GM19467 (cell line): ENCODE measurements at regions not wholly inside any gene's neighbourhood (a gene's known extent, or its start where the extent isn't known, plus 50 kb on each side); places are given as distances from the start of the nearest gene placed in this dataset.
"Not testable (repeated sequence)": the region's sequence is repeated elsewhere in the genome, so short reads cannot be mapped to it uniquely, and the experiment has no call there.

Source experiments
- ATAC-seq: cut with Tn5 transposase; IDR thresholded peaks from one replicate; pipeline ENCODE4 v1.9.1; 2021; ENCODE audit warnings: mild to moderate bottlenecking, moderate library complexity; ENCODE audit not compliant: unreplicated experiment

GRCh38 chr12:97977870-97978405, 515.3 kb downstream of the RMST start:
- no peak for ATAC-seq

DNA sequence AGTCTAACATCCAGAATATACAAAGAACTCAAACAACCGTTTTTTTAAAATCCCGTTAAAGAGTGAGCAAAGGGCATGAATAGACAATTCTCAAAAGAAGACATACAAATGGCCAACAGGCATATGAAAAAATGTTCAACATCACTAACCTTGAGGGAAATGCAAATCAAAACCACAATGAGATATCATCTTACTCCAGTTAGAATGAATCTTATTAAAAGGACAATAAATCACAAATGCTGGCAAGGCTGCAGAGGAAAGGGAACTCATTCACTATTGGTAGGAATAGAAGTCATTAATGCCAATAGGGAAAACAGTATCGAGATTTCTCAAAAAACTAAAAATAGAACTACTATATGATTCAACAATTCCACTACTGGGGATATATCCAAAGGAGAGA, 520.1 kb downstream of the RMST start:
- no peak for ATAC-seq

DNA sequence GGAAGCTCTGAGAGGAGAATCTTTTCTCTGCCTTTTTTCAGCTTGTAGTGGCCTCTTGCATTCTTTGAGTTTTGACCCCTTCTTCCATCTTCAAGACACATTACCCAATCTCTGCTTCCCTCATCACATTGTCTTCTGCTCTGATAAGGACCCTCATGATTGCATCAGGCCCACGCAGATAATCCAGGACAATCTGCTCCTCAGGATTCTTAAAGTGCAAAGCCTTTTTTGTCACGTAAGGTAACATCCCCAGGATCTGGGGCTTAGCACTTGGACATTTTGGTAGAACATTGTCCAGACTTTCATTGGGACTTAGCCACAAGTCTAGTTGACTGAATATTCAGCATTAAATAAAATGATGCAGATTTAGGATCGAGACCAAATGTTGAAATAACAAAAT, 521.2 kb downstream of the RMST start:
- no peak for ATAC-seq

DNA sequence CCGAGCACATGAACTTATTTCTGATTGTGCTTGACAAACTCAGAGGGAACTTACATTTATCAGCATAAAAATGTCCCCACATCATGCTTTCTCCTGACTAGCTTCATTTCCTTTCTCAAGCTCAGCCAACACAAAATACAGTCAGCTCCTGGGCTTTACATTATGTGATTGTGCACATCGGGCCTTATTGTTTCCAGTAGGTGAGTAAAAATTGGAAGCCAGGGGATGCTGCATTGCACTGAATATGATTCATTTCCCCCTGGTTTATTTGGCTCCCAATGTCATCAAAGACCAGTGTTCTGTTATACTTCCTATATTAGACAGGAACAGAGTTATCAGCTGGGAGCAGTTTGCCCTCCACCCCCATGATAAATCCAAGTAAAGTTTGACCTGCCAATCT, 521.8 kb downstream of the RMST start:
- no peak for ATAC-seq

GRCh38 chr12:97984974-97985580, 522.5 kb downstream of the RMST start:
- no peak for ATAC-seq

DNA sequence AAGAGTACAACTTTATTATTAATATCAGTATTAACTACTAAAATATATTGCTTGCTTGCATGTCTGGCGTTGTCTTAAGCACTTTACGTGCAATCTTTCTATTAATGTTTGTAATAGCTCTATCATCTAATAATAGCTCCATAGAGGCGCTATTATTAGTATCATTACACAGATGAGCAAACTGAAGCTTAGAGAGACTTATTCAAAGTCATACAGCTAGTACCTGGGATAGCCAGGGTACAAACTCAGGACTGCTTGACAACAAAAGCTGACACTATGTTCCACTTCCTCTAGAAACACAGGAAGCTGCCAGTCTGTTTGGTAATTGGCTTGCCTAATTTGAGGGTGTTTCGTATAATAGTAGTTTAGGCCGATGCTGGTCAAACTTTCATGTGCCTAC, 523.2 kb downstream of the RMST start:
- ATAC-seq, result no peak

DNA sequence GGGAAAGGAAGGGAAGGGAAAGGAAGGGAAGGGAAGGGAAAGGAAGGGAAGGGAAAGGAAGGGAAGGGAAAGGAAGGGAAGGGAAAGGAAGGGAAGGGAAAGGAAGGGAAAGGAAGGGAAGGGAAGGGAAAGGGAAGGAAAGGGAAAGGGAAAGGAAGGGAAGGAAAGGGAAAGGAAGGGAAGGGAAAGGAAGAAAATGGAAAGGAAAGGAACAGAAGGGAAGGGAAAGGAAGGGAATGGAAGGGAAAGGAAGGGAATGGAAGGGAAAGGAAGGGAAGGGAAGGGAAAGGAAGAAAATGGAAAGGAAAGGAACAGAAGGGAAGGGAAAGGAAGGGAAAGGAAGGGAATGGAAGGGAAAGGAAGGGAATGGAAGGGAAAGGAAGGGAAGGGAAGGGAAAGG, 526.0 kb downstream of the RMST start:
- not testable (repeated sequence) for ATAC-seq

DNA sequence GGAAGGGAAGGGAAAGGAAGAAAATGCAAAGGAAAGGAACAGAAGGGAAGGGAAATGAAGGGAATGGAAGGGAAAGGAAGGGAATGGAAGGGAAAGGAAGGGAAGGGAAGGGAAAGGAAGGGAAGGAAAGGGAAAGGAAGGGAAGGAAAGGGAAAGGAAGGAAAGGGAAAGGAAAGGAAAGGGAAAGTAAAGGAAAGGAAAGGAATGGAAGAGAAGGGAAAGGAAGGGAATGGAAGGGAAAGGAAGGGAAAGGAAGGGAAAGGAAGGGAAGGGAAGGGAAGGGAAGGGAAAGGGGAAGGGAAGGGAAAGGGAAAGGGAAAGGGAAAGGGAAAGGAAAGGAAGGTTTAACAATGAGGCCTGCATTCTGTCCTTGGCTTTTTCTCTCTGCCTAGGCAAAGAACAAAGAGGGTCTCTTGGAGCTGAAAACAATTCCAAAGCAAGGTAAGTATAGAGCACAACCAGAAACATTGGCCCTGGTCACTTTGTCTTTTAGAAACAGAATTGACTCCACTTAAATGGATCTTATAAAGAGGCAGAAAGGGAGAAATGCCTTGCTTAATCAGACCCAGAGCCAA, 525.9 kb upstream of the TMPO start:
- ATAC-seq, result no peak

DNA sequence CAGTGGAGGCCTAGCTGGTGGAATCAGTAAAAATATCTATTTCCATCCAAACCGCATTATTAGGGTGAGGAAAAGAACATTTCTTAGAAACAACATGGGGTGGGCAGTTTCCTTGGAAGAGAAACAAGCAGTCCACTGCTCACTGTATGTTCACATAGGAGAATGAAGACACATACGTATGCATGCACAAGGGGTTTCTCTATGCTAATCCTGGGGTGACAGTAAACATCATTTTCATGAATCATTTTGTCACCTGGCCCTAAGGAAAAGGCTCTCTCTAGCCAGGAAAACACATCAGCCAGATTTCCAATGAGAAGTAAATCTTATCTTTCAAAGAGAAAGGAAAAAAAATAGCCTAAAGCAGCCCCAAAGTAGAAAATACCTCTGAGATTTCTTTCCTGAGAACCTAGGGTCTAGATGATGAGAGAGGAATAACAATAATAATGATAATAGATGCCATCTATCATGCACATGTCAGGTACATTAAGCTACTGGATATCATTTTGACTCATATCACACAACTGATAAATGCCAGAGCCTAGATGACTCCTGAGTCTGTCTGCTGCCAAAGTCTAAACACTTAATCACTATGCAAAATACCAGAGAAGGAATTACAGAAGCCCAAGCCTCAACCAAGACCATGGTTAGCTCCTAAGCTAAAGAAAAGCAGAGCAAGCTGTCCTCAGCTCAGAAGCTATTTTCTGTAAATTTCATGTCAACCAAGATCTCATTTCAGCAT, 520.5 kb upstream of the TMPO start:
- ATAC-seq, result no peak

- no peak for ATAC-seq
Observed at GRCh38 chr12:97995559-97995958, 519.8 kb upstream of the TMPO start.

DNA sequence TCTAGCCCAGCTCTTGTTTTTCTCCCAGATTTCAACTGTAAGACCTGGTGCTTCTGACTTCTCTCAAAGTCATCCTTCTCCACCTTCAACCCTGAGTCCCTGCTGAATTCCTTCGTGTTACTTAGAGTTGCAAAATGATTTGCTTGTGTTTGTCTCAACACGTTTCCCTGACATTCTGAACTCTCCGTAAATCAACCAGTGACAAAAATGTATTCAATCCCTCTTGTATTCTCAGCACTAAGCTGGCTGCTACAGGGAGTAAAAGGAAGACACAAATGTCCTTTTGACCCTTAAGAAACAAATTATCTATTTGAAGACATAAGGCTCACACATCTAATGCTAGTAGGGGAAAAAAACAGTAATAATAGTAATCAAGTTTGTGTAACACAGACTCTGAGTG, 514.0 kb upstream of the TMPO start:
- ATAC-seq, result no peak

GRCh38 chr12:98002887-98003493, 512.4 kb upstream of the TMPO start:
- ATAC-seq, result no peak

DNA sequence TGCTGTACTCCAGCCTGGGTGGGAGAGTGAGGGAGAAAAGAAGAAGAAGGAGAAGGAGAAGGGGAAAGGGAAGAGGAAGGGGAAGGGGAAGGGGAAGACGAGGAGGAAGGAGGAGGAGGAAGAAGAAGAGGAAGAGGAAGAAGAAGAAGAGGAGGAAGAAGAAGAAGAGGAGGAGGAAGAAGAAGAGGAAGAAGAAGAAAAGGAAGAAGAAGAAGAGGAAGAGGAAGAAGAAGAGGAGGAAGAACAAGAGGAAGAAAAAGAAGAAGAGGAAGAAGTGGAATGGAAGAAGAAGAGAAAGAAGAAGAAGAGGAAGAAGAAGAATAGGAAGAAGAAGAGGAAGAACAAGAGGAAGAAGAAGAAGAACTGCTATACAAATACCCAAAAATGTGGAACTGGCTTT, 507.4 kb upstream of the TMPO start:
- ATAC-seq, result no peak

GRCh38 chr12:98013560-98013959, 501.8 kb upstream of the TMPO start:
- no peak for ATAC-seq

DNA sequence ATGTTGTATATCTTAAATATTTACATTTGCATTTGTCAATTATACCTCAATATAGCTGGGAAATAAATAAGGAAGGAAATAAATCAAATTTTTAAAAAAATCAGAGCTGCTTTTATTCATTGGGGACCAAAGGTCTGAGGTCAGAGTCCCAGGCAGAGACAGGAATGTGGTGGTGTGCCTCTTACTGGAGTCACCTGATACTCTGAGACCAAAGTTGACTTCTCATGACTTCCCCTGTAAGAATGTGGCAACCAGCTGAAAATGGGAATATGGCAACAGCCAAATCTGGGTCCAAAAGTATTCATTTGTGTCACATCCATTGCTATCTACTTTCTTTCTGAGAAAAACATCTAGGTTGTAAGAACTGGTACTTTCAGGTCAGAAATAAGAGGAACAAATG, 496.6 kb upstream of the TMPO start:
- no peak for ATAC-seq

GRCh38 chr12:98020376-98020775, 495.0 kb upstream of the TMPO start:
- no peak for ATAC-seq

DNA sequence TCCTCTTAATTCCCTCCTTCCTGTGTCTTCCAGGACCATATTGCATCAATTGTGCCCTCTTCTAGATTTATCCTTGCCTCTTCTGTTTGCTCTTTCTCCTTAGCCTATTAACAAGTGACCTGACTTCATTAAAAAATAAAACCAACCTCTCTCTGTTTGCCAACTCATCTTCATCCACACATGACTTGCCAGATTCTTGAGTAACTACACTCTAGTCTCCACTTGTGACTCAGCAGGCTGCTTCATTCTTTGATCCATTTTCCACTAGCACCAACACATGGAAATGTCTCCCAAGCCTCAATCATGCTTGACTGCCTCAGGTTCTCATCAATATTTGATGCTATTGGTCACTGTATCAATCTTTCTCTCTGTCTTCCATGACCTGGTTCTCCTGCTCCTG, 492.4 kb upstream of the TMPO start:
- no peak for ATAC-seq

DNA sequence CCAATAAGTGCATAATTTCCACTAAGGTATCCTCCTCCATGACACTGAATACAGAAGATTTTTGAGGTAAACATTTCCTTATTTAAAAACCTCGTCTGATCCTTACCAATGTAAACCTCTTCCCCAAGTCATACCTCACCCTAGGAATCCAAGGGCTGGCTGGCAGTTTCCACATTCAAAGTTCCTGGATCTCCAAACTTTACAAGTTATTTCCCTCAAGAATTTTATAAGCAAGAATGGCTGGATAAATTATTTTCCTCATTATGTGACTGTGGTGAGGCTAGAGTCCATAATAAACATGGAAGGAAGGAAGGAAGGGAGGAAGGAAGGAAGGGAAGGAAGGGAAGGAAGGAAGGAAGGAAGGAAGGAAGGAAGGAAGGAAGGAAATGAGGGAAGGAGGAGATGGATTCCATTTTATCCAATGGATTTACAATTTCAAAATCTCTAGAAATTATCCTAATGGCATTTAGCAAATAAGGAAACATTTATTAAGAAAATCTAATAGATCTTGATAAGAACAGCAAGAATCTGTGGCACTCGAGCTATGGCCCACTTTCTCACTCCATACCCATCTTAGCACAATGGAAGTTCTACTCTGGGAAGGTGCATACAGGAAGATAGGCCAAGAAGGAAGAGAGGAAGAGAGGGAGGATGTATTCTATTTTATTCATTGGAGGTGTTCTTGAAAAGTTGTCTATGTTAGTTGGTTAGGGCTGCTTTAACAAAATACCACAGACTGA, 477.8 kb upstream of the TMPO start:
- ATAC-seq, result no peak

DNA sequence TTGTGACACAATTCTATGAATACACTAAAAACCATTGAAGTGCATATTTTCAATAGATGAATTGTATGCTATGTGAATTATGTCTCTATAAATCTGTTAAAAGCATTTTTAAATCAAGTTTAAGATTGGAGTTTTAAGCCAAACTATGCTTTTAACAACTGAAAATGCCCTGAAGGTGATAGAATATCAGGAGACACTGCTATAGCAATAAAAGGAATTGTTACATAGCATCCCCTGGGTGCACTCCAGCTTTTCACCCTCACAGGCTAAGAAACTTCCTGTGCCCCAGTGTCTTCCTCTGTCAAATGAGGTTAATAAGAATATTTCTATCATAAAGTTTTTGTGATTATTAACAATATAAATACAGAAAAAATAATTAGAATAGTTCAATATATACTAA, 472.7 kb upstream of the TMPO start:
- no peak for ATAC-seq

DNA sequence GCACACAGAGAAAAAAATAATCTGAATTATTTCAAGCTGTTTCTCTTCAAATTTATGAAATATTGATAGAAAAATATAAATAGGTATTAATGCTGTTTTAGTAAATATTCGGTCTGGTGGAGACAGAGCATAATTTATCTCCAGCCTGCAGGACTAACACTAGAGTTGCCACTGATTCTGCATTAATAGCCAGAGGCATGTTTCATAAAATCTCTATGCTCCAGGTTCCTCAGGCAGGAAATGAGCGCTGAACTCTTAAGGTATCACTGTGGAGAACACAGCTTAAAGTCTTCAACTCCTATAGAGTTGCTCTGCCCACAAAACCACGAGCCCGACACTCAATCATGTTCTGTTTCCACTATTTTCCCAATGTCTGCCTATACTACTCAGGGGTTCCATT, 470.0 kb upstream of the TMPO start:
- ATAC-seq, result no peak

GRCh38 chr12:98048326-98048725, 467.1 kb upstream of the TMPO start:
- ATAC-seq, result no peak
